MCF 10A (cell line): ENCODE measurements at regions not wholly inside any gene's neighbourhood (a gene's known extent, or its start where the extent isn't known, plus 50 kb on each side); places are given as distances from the start of the nearest gene placed in this dataset.

Source experiments
- BruUV-seq: library from RNA; stranded (reverse); fragments of 400-500 nt; replicated peaks from 2 replicates; lab custom pipeline; 2021; lab: Mats Ljungman, UMichigan
- CTCF ChIA-PET: fragments of 300-600 bp; sonication (Branson Sonifier 250); formaldehyde crosslinking; extraction: SDS; loops from one replicate; lab custom pipeline; 2021; ENCODE audit warnings: antibody characterized with exemption, inconsistent platforms; lab: Yijun Ruan, JAX
- POLR2A ChIA-PET: fragments of 300-600, 350-650 bp; sonication (Branson Sonifier 250); formaldehyde crosslinking; extraction: SDS; loops from one replicate; lab custom pipeline; 2020; ENCODE audit warnings: antibody characterized with exemption, inconsistent platforms; lab: Yijun Ruan, JAX
- DNase-seq: peaks from one replicate; pipeline ENCODE4 v3.0.0-alpha.2; 2018; ENCODE audit not compliant: unreplicated experiment
- H3K27ac Mint-ChIP-seq: one replicate; pipeline ENCODE4 v1.8.0; 2022; ENCODE audit warnings: mild to moderate bottlenecking, low read depth, mixed read lengths; ENCODE audit not compliant: unreplicated experiment
- H3K27me3 Mint-ChIP-seq: one replicate; pipeline ENCODE4 v1.8.0; 2022; ENCODE audit warnings: mixed read lengths; ENCODE audit not compliant: insufficient read depth, unreplicated experiment
- H3K36me3 Mint-ChIP-seq: one replicate; pipeline ENCODE4 v1.8.0; 2022; ENCODE audit warnings: mild to moderate bottlenecking, moderate library complexity, mixed read lengths; ENCODE audit not compliant: insufficient read depth, unreplicated experiment
- H3K4me1 Mint-ChIP-seq: one replicate; pipeline ENCODE4 v1.8.0; 2022; ENCODE audit warnings: mixed read lengths; ENCODE audit not compliant: insufficient read depth, unreplicated experiment
- H3K4me3 Mint-ChIP-seq: one replicate; pipeline ENCODE4 v1.8.0; 2022; ENCODE audit warnings: mild to moderate bottlenecking, moderate library complexity, mixed read lengths; ENCODE audit not compliant: unreplicated experiment
- H3K9me3 Mint-ChIP-seq: one replicate; pipeline ENCODE4 v1.8.0; 2022; ENCODE audit warnings: mixed read lengths; ENCODE audit not compliant: unreplicated experiment
- CTCF ChIP-seq: fragments of 200-600 bp; IDR thresholded peaks from one replicate; pipeline ENCODE4 v1.8.0; 2022; ENCODE audit warnings: antibody characterized with exemption, mild to moderate bottlenecking; ENCODE audit not compliant: unreplicated experiment
- intact Hi-C: fragments of 100-400 bp; cut with micrococcal nuclease; formaldehyde crosslinking; loops from 2 replicates; pipeline ENCODE4 v1.14.1; 2022

DNA sequence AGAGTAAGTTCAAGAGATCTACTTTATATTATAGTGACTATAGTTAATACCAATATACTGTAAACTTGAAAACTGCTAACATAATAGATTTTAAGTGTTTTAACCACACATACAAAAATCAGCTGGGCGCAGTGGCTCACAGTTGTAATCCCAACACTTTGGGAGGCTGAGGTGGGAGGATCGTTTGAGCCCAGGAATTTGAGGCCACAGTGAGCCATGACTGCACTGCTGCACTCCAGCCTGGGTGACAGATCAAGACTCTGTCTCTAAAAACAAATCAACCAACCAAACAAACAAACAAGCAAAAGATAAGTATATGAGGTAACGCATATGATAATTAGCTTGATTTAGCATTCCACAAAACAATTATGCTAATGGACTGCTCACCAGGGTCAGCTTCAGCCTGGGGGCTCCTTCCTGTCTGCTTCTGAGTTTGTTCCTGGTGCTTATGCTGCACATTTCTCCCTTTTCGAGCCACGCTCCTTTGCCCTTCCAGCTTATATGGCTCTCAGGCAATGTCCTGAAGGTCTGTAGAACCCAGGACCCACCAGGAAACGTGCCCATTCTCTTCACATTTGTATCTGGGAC is 357.6 kb downstream of the EN1 start:
- Mint-ChIP-seq H3K9me3 (peaks cover 6% of the 10 kb centered on the region), H3K4me3 (no peak overlapping the region), H3K36me3 (no peaks in the 10 kb centered on the region), H3K27me3 (peaks cover 12% of the 10 kb centered on the region), H3K4me1 (no peaks in the 10 kb centered on the region), H3K27ac (no peak overlapping the region)
- BruUV-seq, result no TSS peak
- ChIA-PET POLR2A (no interaction called here), CTCF (interaction anchor here (0.6 kb wide), 1 partner anchor 116 kb away, joined by 3 read pairs; no protein-coding TSS in a partner anchor)
- DNase-seq, result no peak
- intact Hi-C loops, result no loop called here
- no peak for TF ChIP-seq CTCF

GRCh38 chr2:118481299-118481698 is 366.1 kb downstream of the EN1 start:
- Mint-ChIP-seq H3K27ac (no peak overlapping the region), H3K9me3 (no peaks in the 10 kb centered on the region), H3K4me1 (no peaks in the 10 kb centered on the region), H3K4me3 (no peak overlapping the region), H3K36me3 (no peaks in the 10 kb centered on the region), H3K27me3 (no peaks in the 10 kb centered on the region)
- no peak for TF ChIP-seq CTCF
- ChIA-PET POLR2A (no interaction called here), CTCF (no interaction called here)
- no TSS peak for BruUV-seq
- no peak for DNase-seq
- intact Hi-C loops, result loop anchor here (5.0 kb wide), 1 partner anchor 109 kb away; no protein-coding TSS in a partner anchor

DNA sequence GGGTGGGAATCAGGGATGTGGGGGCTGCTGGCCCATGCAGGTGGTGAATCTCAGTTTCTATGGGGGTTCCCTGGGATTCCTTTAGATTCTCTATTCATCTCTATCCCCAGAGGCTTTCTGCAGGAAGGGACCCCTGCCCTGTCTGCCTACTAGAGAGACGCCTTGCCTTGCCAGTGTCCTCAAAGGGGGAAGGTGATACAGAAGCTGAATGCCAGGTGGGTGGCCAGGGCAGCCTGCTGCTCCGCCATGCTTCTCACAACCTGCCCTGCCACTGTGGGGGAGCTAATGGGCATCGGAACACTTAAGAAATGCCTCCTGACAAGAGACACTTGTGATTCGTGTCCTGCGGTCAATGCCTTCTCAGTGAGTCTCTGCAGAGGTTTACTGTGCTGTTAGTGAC is 368.4 kb downstream of the EN1 start:
- H3K27me3 Mint-ChIP-seq, result no peaks in the 10 kb centered on the region
- ChIA-PET POLR2A (no interaction called here), CTCF (no interaction called here)
- no peaks in the 10 kb centered on the region for H3K4me1 Mint-ChIP-seq
- no peaks in the 10 kb centered on the region for H3K9me3 Mint-ChIP-seq
- no peak for TF ChIP-seq CTCF
- intact Hi-C loops, result no loop called here
- H3K36me3 Mint-ChIP-seq, result no peaks in the 10 kb centered on the region
- BruUV-seq, result no TSS peak
- no peak overlapping the region for H3K4me3 Mint-ChIP-seq
- no peak for DNase-seq
- no peak overlapping the region for H3K27ac Mint-ChIP-seq

DNA sequence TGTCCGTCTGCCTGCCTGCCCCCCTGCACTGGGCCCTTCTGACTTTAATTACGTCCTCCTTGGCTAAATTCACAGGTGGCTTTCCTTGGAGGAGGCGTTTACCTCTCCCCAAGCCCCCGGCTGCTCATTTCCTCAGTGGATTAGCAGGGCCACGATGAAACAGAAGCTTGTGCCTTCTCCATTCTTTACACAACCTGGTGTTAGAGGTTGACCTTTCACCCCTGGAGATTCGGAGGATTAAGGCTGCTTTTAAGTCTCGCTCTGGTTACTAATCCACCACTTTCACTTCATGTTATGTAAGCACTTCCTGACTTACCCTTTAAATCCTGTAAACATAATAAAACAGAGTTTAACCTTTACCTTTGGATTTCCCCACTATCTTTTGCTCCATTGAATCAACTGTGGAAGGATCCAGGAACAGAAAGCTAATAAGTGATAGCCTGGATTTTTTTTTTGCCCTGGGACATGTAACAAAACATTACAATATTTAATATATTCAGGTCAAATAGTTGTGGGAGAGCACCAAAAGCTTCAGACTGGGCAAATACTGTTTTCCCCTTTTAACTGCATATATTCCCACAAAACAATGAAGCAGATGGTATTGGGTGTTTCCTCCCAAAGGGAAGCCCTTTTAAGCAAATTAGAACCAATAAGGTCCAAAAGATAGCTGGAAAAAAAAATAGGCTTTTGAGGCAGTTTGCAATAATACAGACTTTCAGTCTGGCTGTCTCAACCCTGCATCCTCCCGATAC is 370.2 kb downstream of the EN1 start:
- H3K36me3 Mint-ChIP-seq, result no peaks in the 10 kb centered on the region
- H3K27me3 Mint-ChIP-seq, result no peaks in the 10 kb centered on the region
- no peak for TF ChIP-seq CTCF
- POLR2A ChIA-PET, result interaction anchor here (0.7 kb wide), 1 partner anchor 44 kb away, joined by 3 read pairs; no protein-coding TSS in a partner anchor
- BruUV-seq, result no TSS peak
- no peaks in the 10 kb centered on the region for H3K4me1 Mint-ChIP-seq
- CTCF ChIA-PET, result interaction anchor here (0.6 kb wide), 1 partner anchor 108 kb away, joined by 4 read pairs; no protein-coding TSS in a partner anchor
- intact Hi-C loops, result no loop called here
- DNase-seq, result no peak
- no peaks in the 10 kb centered on the region for H3K9me3 Mint-ChIP-seq
- H3K4me3 Mint-ChIP-seq, result no peak overlapping the region
- H3K27ac Mint-ChIP-seq, result no peak overlapping the region
